K562 (cell line): ENCODE measurements at regions not wholly inside any gene's neighbourhood (a gene's known extent, or its start where the extent isn't known, plus 50 kb on each side); places are given as distances from the start of the nearest gene placed in this dataset.

Source experiments
- ATAC-seq: fragments of 200-7000 bp; cut with Tn5 transposase; 3 replicates; pipeline ENCODE4 v1.9.1; 2020; ENCODE audit warnings: moderate library complexity
- BruUV-seq: library from RNA; stranded (reverse); fragments of 400-500 nt; replicated peaks from 2 replicates; lab custom pipeline; 2021; lab: Mats Ljungman, UMichigan
- CTCF ChIA-PET: fragments of 300-600 bp; formaldehyde crosslinking; extraction: SDS; loops from one replicate; lab custom pipeline; 2021; ENCODE audit warnings: low intra/inter-chr PET ratio; lab: Yijun Ruan, JAX
- POLR2A ChIA-PET: fragments of 300-600, 350-650 bp; sonication (Branson Sonifier 250); formaldehyde crosslinking; extraction: SDS; loops from one replicate; lab custom pipeline; 2021; ENCODE audit warnings: antibody characterized with exemption, inconsistent platforms; lab: Yijun Ruan, JAX
- DNase-seq, 4 experiments: peaks; one replicate each; pipeline versions ENCODE4 v3.0.0 to v3.0.0-alpha.2; 2011 to 2018; ENCODE audit warnings: low spot score in 3 of 4, mixed read lengths in 3 of 4; ENCODE audit errors: extremely low read depth in 1 of 4
- FAIRE-seq: peaks from 2 replicates; lab custom pipeline; 2011; peaks lifted over from hg19 to GRCh38; lab: Jason Lieb, UNC
- H2AFZ ChIP-seq: 2 replicates; pipeline ENCODE4 v1.6.0; 2011; ENCODE audit warnings: low read depth, low read length, control low read depth, inconsistent platforms
- H3K27ac ChIP-seq: fragments of 200-600 bp; 3 replicates; pipeline ENCODE4 v1.8.0; 2011; ENCODE audit warnings: low read depth, mild to moderate bottlenecking, control low read depth, inconsistent platforms, low read length, moderate library complexity, mixed read lengths; ENCODE audit errors: extremely low read depth
- H3K27me3 ChIP-seq, 2 experiments: fragments of 300-600 bp in 1 of 2; 2 replicates in 1 of 2; 3 replicates in 1 of 2; pipeline versions ENCODE4 v1.6.0 to v1.8.0; 2011; ENCODE audit warnings: inconsistent platforms in 2 of 2, low read length in 2 of 2, mild to moderate bottlenecking in 1 of 2, mixed read lengths in 1 of 2, moderate library complexity in 1 of 2; ENCODE audit not compliant: control insufficient read depth in 2 of 2, insufficient read depth in 2 of 2
- H3K36me3 ChIP-seq: fragments of 300-600 bp; 3 replicates; pipeline ENCODE4 v1.8.0; 2011; ENCODE audit warnings: mild to moderate bottlenecking, low read length, inconsistent platforms; ENCODE audit not compliant: control insufficient read depth, insufficient read depth
- H3K4me1 ChIP-seq, 2 experiments: fragments of 200-600 bp in 1 of 2; replicated peaks in 1 of 2; 2 replicates in 1 of 2; 3 replicates in 1 of 2; pipeline versions ENCODE4 v1.5.1 to v1.8.0; 2011; ENCODE audit warnings: inconsistent platforms in 2 of 2, low read length in 2 of 2, mild to moderate bottlenecking in 1 of 2, mixed read lengths in 1 of 2, moderate library complexity in 1 of 2; ENCODE audit not compliant: control insufficient read depth in 2 of 2, insufficient read depth in 2 of 2
- H3K4me2 ChIP-seq: 2 replicates; pipeline ENCODE4 v1.6.1; 2011; ENCODE audit warnings: low read length, control low read depth, inconsistent platforms, mixed read lengths; ENCODE audit not compliant: insufficient read depth
- H3K4me3 ChIP-seq: fragments of 200-600 bp; sonication (generic), shearing (Covaris generic); 2 replicates; pipeline ENCODE4 v1.5.1; 2016; ENCODE audit warnings: control low read depth, inconsistent platforms
- H3K79me2 ChIP-seq: fragments of 200-600 bp; 3 replicates; pipeline ENCODE4 v1.8.0; 2011; ENCODE audit warnings: low read length, inconsistent platforms; ENCODE audit not compliant: control insufficient read depth, insufficient read depth
- H3K9ac ChIP-seq, 2 experiments: 2 replicates each; pipeline versions ENCODE4 v1.6.0 to v1.6.1; 2011; ENCODE audit warnings: low read depth in 2 of 2, low read length in 2 of 2, control low read depth in 1 of 2, inconsistent platforms in 1 of 2, mild to moderate bottlenecking in 1 of 2, mixed read lengths in 1 of 2; ENCODE audit not compliant: insufficient read depth in 1 of 2
- H3K9me1 ChIP-seq: one replicate; pipeline ENCODE4 v1.6.0; 2011; ENCODE audit warnings: inconsistent platforms, mild to moderate bottlenecking, low read length, moderate library complexity; ENCODE audit not compliant: control insufficient read depth, insufficient read depth
- H3K9me3 ChIP-seq: replicated peaks from 2 replicates; pipeline ENCODE4 v1.5.1; 2011; ENCODE audit warnings: low read depth, low read length, inconsistent platforms; ENCODE audit not compliant: control insufficient read depth, insufficient read depth
- H4K20me1 ChIP-seq: replicated peaks from 2 replicates; pipeline ENCODE4 v1.6.1; 2011; ENCODE audit warnings: low read length, inconsistent platforms, mixed read lengths; ENCODE audit not compliant: control insufficient read depth, insufficient read depth
- HNRNPL ChIP-seq: fragments of 200-400 bp; formaldehyde crosslinking; IDR thresholded peaks from 2 replicates; pipeline ENCODE4 v1.6.1; 2017; ENCODE audit warnings: low read depth, mild to moderate bottlenecking, low read length
- ZNF695 ChIP-seq: fragments of 450-650 bp; formaldehyde crosslinking; IDR thresholded peaks from 2 replicates; pipeline ENCODE4 v1.4.0; 2020; ENCODE audit warnings: mild to moderate bottlenecking, moderate library complexity
- WGBS: fragments of 100-300 bp; shearing (Covaris generic); methylation state at CpG from one replicate; pipeline ENCODE4 v1.1.6; 2016; ENCODE audit warnings: low coverage, mixed read lengths; ENCODE audit not compliant: insufficient coverage; ENCODE audit errors: missing lambda C conversion rate; 5-methylcytosine and 5-hydroxymethylcytosine counted together
- in situ Hi-C: fragments of 300-500 bp; cut with MboI; formaldehyde crosslinking; loops from 4 replicates; pipeline ENCODE4 v1.15.0; 2018; ENCODE audit warnings: inconsistent platforms, mixed read lengths
- intact Hi-C: fragments of 100-400 bp; cut with micrococcal nuclease; formaldehyde crosslinking; loops from 2 replicates; pipeline ENCODE4 v1.14.2; 2022
- TF ChIP-seq, protein P1 (sequence below): fragments of 450-650 bp; IDR thresholded peaks from 2 replicates; pipeline ENCODE4 v1.6.1; 2016; ENCODE audit warnings: low read depth
- TF ChIP-seq, protein P2 (sequence below): fragments of 450-650 bp; formaldehyde crosslinking; IDR thresholded peaks from 2 replicates; pipeline ENCODE4 v1.4.0; 2020; ENCODE audit warnings: mild to moderate bottlenecking, moderate library complexity
- TF ChIP-seq, protein P3 (sequence below): sonication (generic); formaldehyde crosslinking; IDR thresholded peaks from 2 replicates; pipeline ENCODE4 v1.8.1; 2023; ENCODE audit warnings: mild to moderate bottlenecking, missing genetic modification reagents
- TF ChIP-seq, protein P4 (sequence below): fragments of 250-450 bp; sonication (Bioruptor Pico); IDR thresholded peaks from 2 replicates; pipeline ENCODE4 v1.5.0; 2021

DNA sequence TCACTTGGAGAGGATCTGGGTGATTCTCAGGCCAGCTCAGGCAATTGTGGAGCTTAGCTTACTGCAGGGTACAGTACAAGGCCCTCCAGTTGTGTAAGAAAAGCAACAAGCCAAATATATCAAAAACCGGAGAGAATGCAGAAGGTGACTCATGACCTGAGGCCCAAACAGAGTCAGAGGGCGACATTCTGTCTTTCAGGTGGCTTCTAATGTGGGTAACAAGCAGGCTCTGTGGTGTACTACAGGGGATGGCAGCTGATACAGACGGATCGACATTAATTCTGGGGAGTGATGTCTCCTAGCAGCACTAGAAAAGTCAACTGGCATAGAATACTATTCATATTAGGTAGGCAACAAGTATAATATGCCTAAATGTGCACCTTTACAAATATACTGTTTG is 219.5 kb upstream of the SOX11 start:
- CTCF ChIA-PET, result no interaction called here
- no TSS peak for BruUV-seq
- no peak for FAIRE-seq

More for the DNA sequence above, 219.5 kb upstream of the SOX11 start:
- no peak overlapping the region for H3K4me3 ChIP-seq
- no peak overlapping the region for H3K27ac ChIP-seq
- H3K9ac ChIP-seq, result no peak overlapping the region
- no peaks in the 10 kb centered on the region for H3K9me1 ChIP-seq
- ATAC-seq, result no peak
- H3K4me1 ChIP-seq, result no peaks in the 10 kb centered on the region
- H3K36me3 ChIP-seq, result no peaks in the 10 kb centered on the region
- no peaks in the 10 kb centered on the region for H3K79me2 ChIP-seq
- intact Hi-C loops (no loop called here), in situ Hi-C loops (no loop called here)
- DNase-seq, result no peak
- POLR2A ChIA-PET, result no interaction called here
- 0% methylated on average over 4 of the region's 4 CpGs for WGBS
- H4K20me1 ChIP-seq, result no peaks in the 10 kb centered on the region
- no peaks in the 10 kb centered on the region for H3K27me3 ChIP-seq
- TF ChIP-seq HNRNPL (no peak), ZNF695 (CRISPR knock-in tag) (no peak)
- TF ChIP-seq, protein P1, sequence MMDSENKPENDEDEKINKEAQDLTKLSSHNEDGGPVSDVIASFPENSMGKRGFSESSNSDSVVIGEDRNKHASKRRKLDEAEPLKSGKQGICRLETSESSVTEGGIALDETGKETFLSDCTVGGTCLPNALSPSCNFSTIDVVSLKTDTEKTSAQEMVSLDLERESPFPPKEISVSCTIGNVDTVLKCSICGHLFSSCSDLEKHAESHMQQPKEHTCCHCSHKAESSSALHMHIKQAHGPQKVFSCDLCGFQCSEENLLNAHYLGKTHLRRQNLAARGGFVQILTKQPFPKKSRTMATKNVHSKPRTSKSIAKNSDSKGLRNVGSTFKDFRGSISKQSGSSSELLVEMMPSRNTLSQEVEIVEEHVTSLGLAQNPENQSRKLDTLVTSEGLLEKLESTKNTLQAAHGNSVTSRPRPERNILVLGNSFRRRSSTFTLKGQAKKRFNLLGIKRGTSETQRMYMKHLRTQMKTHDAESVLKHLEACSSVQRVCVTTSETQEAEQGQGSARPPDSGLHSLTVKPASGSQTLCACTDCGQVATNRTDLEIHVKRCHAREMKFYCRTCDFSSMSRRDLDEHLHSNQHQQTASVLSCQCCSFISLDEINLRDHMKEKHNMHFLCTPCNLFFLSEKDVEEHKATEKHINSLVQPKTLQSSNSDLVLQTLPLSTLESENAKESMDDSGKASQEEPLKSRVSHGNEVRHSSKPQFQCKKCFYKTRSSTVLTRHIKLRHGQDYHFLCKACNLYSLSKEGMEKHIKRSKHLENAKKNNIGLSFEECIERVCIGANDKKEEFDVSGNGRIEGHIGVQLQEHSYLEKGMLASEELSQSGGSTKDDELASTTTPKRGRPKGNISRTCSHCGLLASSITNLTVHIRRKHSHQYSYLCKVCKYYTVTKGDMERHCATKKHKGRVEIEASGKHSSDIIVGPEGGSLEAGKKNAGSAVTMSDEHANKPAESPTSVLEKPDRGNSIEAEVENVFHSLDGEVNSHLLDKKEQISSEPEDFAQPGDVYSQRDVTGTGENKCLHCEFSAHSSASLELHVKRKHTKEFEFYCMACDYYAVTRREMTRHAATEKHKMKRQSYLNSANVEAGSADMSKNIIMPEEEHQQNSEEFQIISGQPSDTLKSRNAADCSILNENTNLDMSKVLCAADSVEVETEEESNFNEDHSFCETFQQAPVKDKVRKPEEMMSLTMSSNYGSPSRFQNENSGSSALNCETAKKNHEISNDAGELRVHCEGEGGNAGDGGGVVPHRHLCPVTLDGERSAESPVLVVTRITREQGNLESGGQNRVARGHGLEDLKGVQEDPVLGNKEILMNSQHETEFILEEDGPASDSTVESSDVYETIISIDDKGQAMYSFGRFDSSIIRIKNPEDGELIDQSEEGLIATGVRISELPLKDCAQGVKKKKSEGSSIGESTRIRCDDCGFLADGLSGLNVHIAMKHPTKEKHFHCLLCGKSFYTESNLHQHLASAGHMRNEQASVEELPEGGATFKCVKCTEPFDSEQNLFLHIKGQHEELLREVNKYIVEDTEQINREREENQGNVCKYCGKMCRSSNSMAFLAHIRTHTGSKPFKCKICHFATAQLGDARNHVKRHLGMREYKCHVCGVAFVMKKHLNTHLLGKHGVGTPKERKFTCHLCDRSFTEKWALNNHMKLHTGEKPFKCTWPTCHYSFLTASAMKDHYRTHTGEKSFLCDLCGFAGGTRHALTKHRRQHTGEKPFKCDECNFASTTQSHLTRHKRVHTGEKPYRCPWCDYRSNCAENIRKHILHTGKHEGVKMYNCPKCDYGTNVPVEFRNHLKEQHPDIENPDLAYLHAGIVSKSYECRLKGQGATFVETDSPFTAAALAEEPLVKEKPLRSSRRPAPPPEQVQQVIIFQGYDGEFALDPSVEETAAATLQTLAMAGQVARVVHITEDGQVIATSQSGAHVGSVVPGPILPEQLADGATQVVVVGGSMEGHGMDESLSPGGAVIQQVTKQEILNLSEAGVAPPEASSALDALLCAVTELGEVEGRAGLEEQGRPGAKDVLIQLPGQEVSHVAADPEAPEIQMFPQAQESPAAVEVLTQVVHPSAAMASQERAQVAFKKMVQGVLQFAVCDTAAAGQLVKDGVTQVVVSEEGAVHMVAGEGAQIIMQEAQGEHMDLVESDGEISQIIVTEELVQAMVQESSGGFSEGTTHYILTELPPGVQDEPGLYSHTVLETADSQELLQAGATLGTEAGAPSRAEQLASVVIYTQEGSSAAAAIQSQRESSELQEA, result no peak
- TF ChIP-seq, protein P2, sequence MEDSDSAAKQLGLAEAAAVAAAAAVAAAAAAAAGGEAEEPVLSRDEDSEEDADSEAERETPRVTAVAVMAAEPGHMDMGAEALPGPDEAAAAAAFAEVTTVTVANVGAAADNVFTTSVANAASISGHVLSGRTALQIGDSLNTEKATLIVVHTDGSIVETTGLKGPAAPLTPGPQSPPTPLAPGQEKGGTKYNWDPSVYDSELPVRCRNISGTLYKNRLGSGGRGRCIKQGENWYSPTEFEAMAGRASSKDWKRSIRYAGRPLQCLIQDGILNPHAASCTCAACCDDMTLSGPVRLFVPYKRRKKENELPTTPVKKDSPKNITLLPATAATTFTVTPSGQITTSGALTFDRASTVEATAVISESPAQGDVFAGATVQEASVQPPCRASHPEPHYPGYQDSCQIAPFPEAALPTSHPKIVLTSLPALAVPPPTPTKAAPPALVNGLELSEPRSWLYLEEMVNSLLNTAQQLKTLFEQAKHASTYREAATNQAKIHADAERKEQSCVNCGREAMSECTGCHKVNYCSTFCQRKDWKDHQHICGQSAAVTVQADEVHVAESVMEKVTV (CRISPR knock-in tag), result no peak
- TF ChIP-seq, protein P3, sequence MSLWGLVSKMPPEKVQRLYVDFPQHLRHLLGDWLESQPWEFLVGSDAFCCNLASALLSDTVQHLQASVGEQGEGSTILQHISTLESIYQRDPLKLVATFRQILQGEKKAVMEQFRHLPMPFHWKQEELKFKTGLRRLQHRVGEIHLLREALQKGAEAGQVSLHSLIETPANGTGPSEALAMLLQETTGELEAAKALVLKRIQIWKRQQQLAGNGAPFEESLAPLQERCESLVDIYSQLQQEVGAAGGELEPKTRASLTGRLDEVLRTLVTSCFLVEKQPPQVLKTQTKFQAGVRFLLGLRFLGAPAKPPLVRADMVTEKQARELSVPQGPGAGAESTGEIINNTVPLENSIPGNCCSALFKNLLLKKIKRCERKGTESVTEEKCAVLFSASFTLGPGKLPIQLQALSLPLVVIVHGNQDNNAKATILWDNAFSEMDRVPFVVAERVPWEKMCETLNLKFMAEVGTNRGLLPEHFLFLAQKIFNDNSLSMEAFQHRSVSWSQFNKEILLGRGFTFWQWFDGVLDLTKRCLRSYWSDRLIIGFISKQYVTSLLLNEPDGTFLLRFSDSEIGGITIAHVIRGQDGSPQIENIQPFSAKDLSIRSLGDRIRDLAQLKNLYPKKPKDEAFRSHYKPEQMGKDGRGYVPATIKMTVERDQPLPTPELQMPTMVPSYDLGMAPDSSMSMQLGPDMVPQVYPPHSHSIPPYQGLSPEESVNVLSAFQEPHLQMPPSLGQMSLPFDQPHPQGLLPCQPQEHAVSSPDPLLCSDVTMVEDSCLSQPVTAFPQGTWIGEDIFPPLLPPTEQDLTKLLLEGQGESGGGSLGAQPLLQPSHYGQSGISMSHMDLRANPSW (CRISPR knock-in tag), result no peak
- TF ChIP-seq, protein P4, sequence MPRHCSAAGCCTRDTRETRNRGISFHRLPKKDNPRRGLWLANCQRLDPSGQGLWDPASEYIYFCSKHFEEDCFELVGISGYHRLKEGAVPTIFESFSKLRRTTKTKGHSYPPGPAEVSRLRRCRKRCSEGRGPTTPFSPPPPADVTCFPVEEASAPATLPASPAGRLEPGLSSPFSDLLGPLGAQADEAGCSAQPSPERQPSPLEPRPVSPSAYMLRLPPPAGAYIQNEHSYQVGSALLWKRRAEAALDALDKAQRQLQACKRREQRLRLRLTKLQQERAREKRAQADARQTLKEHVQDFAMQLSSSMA (CRISPR knock-in tag), result no peak
- H3K9me3 ChIP-seq, result no peaks in the 10 kb centered on the region
- H2AFZ ChIP-seq, result no peak overlapping the region
- H3K4me2 ChIP-seq, result no peak overlapping the region
